WI38 (cell line): ENCODE measurements at regions not wholly inside any gene's neighbourhood (a gene's known extent, or its start where the extent isn't known, plus 50 kb on each side); places are given as distances from the start of the nearest gene placed in this dataset.
A peak's percentile ranks its signal among the peaks of the same experiment; 100 is the strongest.

Source experiments
- H3K4me3 ChIP-seq: 2 replicates; pipeline ENCODE4 v1.5.1; 2011; ENCODE audit warnings: low read depth, mild to moderate bottlenecking, control low read depth, low read length
- TF ChIP-seq, protein P1 (sequence below): IDR thresholded peaks from 2 replicates; pipeline ENCODE4 v1.5.1; 2012; ENCODE audit warnings: low read depth, mild to moderate bottlenecking, control low read depth, low read length

DNA sequence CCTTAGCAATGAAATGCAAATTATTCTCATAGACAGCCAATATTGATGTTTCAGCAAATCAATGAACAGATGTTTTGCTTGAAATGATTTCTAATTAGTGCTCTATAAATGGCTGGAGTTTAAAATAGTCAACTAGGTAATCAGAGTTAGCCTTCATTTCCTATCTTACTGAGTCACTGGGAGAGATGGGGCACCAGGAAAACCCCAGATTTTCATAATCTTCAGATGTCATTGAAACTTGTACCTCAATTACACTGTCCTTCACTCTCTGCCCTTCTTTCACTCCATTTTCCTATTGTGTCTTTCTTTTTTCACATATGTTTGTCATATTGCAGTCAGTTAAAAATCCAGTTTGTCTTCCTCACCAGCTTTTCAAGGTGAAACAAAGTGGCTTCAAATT is 92.7 kb downstream of the C12orf75 start:
- no peak overlapping the region for H3K4me3 ChIP-seq
- TF ChIP-seq, protein P1, sequence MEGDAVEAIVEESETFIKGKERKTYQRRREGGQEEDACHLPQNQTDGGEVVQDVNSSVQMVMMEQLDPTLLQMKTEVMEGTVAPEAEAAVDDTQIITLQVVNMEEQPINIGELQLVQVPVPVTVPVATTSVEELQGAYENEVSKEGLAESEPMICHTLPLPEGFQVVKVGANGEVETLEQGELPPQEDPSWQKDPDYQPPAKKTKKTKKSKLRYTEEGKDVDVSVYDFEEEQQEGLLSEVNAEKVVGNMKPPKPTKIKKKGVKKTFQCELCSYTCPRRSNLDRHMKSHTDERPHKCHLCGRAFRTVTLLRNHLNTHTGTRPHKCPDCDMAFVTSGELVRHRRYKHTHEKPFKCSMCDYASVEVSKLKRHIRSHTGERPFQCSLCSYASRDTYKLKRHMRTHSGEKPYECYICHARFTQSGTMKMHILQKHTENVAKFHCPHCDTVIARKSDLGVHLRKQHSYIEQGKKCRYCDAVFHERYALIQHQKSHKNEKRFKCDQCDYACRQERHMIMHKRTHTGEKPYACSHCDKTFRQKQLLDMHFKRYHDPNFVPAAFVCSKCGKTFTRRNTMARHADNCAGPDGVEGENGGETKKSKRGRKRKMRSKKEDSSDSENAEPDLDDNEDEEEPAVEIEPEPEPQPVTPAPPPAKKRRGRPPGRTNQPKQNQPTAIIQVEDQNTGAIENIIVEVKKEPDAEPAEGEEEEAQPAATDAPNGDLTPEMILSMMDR = no peak

DNA sequence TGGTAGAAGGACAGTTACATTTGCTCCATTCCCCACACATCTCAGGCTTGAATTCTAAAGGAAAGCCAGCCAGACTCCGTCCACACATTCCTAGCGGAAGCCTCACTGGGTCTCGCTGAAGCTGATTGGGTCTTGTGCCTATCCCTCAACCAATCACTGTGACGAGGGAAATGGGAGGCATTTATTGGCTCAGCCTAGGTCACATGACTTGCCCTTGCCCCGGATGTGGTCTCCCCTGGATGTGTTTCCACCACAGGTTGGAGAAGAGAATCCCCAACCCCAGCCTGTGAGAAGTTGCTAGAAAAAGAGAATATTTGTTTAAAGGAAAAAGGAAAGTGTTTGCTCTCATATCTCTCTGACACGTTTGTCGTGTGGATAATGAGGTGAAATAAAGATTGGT is 93.4 kb downstream of the C12orf75 start:
- TF ChIP-seq, protein P1 = no peak
- no peak overlapping the region for H3K4me3 ChIP-seq

DNA sequence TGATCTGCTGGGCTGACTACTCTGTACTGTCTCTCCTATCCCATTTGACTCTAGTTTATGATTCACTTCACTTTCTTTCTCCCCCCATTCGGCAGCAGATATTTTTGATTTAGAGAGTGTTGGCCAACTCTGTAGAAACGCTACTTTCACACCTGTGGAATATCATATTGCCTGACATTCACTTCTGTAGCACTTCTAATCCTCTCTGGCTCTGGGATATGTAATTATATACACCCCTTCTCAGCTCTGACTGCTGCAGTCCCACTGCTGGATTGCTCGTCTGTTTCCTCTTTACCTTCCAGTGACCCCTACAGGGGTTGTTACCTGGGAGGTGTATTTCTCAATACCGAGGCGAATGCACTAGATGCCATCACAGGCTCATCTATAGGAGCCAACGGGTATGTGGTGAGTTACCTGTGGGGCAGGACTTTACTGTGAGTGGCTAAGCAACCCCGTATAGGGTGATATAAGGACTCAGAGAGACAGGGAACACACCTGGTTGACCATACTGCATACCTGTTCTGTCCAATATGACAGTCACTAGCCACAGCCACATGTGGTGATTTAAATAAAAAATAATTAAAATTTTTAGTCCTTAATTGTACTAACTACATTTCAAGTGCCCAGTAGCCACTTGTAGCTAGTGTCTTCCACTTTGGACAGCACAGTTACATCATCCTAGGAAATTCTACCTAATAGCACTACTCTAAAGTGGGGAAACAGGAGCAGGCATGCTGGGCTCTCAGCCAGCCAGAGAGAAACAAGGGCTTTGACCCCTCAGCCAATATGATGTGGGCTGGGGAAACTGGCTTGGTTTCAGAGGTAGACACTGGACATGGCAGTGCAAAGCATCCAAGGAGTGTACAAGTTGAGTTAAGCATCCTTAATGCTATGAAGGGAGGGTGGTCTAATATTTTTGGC is 95.0 kb downstream of the C12orf75 start:
- H3K4me3 ChIP-seq = no peak overlapping the region
- TF ChIP-seq, protein P1 = no peak

DNA sequence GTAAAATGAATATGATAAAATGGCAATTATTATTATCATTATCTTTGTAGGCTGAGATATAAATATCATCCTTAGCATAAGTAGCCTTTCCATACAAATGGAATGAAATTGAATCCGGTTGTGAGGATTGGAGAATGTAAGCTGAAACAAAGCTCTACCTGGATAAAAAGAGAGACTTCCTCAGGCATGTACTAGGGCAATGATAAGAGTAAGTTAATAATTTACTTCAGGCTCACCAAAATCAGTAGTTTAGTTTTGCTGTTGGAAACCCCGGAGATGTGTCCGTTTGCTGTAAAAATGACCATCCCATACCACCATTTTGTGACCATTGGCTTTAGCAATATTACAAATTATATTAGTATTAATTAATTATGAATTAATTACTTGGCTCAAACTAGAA is 96.3 kb downstream of the C12orf75 start:
- no peak overlapping the region for H3K4me3 ChIP-seq
- TF ChIP-seq, protein P1 = no peak

DNA sequence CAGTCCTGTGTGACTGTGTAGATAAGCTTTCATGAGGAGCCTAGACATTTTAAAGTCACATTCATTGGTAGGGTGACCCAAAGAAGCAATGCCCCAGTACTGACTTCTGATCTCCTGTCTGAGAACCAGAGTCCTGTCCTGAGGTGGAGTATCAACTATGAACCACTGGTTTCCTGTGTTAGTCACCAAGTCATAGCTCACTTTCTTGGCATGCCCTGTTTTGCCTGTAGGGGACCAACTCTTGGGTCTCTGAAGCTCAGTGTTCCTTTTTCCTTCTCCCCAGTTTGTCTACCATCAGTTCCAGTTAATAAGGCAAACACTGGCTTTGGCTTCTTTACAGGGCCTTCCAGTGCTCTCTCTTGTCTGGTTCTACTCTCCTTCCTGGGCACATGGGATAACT is 97.4 kb downstream of the C12orf75 start:
- TF ChIP-seq, protein P1 = 0 out of 2 replicates have a peak, but pooled peaks have one; percentile 13

DNA sequence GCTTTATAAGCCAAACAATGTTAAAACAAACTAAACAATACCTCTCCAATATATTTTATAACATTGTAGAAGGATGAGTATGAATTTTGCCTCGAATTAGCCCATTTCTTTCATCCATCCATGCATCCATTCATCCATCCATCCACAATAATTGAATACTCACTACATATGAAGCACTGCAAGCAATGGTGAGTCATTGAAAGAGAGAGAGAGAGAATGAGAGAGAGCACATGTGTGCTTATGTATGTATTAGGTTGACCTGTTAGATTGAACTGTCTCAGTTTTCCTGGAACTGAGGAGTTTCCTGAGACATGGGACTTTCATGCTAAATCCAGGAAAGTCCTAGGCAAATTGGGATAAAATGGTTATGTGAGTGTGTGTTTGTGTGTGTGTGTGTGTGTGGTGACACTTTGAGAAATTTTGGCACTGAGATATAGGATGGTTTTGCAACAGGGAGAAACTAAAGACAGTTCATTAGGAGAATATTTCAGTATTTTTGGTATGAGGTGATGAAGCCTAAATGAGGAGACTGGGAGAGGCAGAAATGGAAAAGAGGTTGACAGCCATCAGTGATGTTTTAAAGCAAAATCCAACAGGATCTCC is 98.4 kb downstream of the C12orf75 start:
- TF ChIP-seq, protein P1 = no peak
- no peak overlapping the region for H3K4me3 ChIP-seq

More for the DNA sequence above, 97.4 kb downstream of the C12orf75 start:
- no peak overlapping the region for H3K4me3 ChIP-seq

DNA sequence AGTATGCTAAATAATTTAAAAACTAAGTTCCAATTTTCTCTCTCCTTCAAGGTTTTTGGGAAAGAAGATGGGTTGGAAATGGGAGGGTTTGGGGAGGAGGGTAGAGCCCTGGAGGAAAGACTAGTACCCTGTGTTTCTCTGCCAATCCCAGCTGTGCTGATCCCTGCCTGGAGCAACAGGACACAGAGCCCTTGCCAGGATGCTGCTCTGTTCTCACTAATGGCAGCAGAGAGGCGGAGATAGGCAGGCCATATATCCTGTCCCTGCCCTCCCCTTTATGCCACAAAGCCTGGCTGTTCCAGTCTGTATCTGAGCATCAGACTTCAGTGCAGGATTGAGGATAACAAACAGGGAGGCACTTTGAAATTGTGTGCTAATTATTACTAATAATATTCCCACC is 99.0 kb downstream of the C12orf75 start:
- TF ChIP-seq, protein P1 = no peak
- H3K4me3 ChIP-seq = no peak overlapping the region
